GM18858 (cell line): ENCODE measurements at regions not wholly inside any gene's neighbourhood (a gene's known extent, or its start where the extent isn't known, plus 50 kb on each side); places are given as distances from the start of the nearest gene placed in this dataset.
"Not testable (repeated sequence)": the region's sequence is repeated elsewhere in the genome, so short reads cannot be mapped to it uniquely, and the experiment has no call there.

Experiments used
- ATAC-seq: cut with Tn5 transposase; IDR thresholded peaks from one replicate; pipeline ENCODE4 v1.9.1; 2021; ENCODE audit not compliant: unreplicated experiment

GRCh38 chr11:106482917-106483785, 405.7 kb downstream of the AASDHPPT start:
- no peak for ATAC-seq

- no peak for ATAC-seq
Measured at GRCh38 chr11:106491751-106492150, 414.3 kb downstream of the AASDHPPT start.

GRCh38 chr11:106493751-106494150, 416.3 kb downstream of the AASDHPPT start:
- ATAC-seq = no peak

GRCh38 chr11:106495046-106495445, 417.6 kb downstream of the AASDHPPT start:
- ATAC-seq = no peak

DNA sequence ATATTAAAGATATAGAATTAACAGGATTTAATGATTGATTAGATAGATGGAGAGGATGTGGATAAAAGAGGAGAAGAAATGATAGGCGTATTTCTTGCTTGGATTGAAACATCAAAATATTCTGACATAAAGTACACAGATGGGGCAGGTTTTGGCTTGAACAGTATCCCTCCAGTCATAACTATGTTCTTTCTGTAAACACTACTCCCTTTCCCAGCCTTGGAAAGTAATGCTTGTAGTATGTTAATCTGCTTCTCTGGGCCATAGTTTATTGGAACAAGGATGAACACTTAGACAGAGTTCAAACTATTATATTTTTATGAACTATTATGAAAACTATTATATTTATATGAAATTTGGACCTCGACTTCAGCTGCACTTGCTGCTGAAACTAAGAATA, 419.2 kb downstream of the AASDHPPT start:
- ATAC-seq = no peak

DNA sequence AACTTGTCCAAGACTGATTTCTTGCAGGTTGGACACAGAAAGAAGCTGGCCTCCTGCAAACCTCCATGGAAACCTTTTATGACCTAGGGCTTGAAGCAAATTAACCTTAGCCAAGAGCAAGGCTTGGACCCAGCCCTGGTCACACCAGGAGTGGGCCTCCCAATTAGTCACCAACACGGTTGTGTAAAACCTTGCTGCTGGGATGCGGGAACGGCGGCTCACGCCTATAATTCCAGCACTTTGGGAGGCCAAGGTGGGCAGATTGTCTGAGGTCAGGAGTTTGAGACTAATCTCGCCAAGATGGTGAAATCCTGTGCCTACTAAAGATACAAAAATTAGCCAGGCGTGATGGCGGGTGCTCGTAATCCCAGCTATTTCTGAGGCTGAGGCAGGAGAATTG, 419.9 kb downstream of the AASDHPPT start:
- no peak for ATAC-seq

GRCh38 chr11:106497822-106498221, 420.4 kb downstream of the AASDHPPT start:
- ATAC-seq = no peak

- ATAC-seq = no peak
Measured at GRCh38 chr11:106503901-106504300, 426.4 kb downstream of the AASDHPPT start.

GRCh38 chr11:106507645-106508306, 430.3 kb downstream of the AASDHPPT start:
- ATAC-seq = no peak

DNA sequence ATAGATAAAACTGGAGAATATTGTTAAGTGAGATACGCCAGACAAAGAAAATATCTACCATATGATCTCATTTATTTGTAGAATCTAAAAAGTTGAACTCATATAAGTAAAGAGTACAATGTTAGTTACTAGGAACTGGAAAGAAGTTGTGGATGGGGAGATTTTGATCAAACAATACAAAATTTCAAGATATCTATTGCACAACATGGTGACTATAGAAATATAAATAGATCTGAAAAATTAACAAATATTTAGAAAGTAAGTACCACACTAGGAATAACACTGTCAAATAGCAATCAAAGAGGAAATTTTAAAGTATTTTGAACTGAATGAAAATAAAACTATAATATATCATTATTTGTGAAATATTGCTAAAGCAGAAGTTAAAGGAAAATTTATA, 437.2 kb downstream of the AASDHPPT start:
- ATAC-seq = no peak

- ATAC-seq = no peak
Measured at GRCh38 chr11:106517426-106517825, 440.0 kb downstream of the AASDHPPT start.

DNA sequence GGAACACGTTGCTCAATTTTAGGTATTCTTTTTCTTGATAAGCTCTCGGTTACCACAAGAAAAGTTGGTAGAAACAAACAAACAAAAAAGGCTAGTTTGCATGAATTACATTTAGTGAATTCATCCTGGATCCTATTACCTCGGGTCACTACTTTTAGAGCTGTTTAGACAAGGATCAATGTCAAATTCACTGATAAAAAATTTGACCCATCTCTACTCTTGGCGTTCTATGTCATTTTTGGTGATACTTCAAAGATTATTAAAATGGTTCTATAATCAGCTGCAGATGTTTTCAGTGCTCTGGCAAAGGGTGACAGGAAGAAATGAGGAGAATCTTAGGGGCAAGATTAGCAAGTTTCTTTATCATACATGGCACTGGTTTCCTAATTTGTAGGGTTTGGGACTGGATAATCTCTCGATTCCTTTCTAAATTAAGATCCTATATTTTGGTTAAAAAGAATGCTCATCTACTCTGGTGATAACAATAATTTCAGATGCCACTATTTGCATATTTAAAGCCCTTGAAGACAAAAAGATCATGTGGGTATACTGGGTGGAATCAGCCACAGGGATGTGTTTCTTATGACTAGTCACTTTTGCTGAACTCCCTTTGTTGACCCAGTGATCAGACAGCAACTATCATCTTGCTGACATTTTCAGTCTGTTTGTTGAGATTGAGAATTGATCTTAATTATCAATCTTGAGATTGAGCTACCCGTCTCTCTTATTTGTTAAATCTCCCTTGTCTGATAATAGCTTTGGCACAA, 442.9 kb downstream of the AASDHPPT start:
- ATAC-seq = no peak

- no peak for ATAC-seq
Measured at GRCh38 chr11:106520920-106521319, 443.5 kb downstream of the AASDHPPT start.

- no peak for ATAC-seq
Measured at GRCh38 chr11:106523171-106523570, 445.7 kb downstream of the AASDHPPT start.

GRCh38 chr11:106523921-106524320, 446.5 kb downstream of the AASDHPPT start:
- ATAC-seq = no peak

- ATAC-seq = no peak
Measured at GRCh38 chr11:106524436-106524835, 447.0 kb downstream of the AASDHPPT start.

- not testable (repeated sequence) for ATAC-seq
Measured at GRCh38 chr11:106531648-106532047, 454.2 kb downstream of the AASDHPPT start.

- no peak for ATAC-seq
Measured at GRCh38 chr11:106533046-106533445, 455.6 kb downstream of the AASDHPPT start.

GRCh38 chr11:106540001-106540400, 462.5 kb downstream of the AASDHPPT start:
- no peak for ATAC-seq

- ATAC-seq = no peak
Measured at GRCh38 chr11:106548406-106548805, 469.9 kb downstream of the GUCY1A2 start.
